Pancreas (tissue), 10 donors: ENCODE measurements at regions not wholly inside any gene's neighbourhood (a gene's known extent, or its start where the extent isn't known, plus 50 kb on each side); places are given as distances from the start of the nearest gene placed in this dataset.

Source experiments
- ATAC-seq, 4 donors: fragments of 200-7000 bp; cut with Tn5 transposase; one replicate each; pipeline versions ENCODE4 v1.8.0 to v1.9.1; 2020; ENCODE audit warnings: mild to moderate bottlenecking in 4 of 4, moderate library complexity in 4 of 4
- DNase-seq, 6 donors: peaks; one replicate each; pipeline ENCODE4 v3.0.0-alpha.2; 2020
- FAIRE-seq: peaks from 2 replicates; lab custom pipeline; 2012; peaks lifted over from hg19 to GRCh38; lab: Jason Lieb, UNC
- H3K27ac ChIP-seq, 4 donors: fragments of 200-600 bp; sonication (generic); 1 replicate in 3 of 4; 2 replicates in 1 of 4; pipeline versions ENCODE4 v1.5.0 to v1.8.0; 2020
- H3K27me3 ChIP-seq, 4 donors: fragments of 200-600 bp; one replicate each; pipeline ENCODE4 v1.8.0; 2021
- H3K36me3 ChIP-seq, 3 donors: fragments of 200-600 bp; sonication (generic) in 1 of 3; one replicate each; pipeline versions ENCODE4 v1.5.0 to v1.8.0; 2020 to 2021
- H3K4me1 ChIP-seq, 3 donors: fragments of 200-600 bp; one replicate each; pipeline ENCODE4 v1.8.0; 2021
- H3K4me3 ChIP-seq, 4 donors: fragments of 200-600 bp; sonication (generic) in 2 of 4; one replicate each; pipeline versions ENCODE4 v1.5.0 to v1.8.0; 2020 to 2021
- H3K9me3 ChIP-seq, 4 donors: fragments of 200-600 bp; one replicate each; pipeline ENCODE4 v1.8.0; 2021
- WGBS, 2 donors: extraction: QIAGEN DNeasy Blood & Tissue Kit; methylation state at CpG; one replicate each; pipeline ENCODE4 v1.1.7; 2013; 5-methylcytosine and 5-hydroxymethylcytosine counted together
- intact Hi-C, 3 donors: fragments of 100-400 bp; cut with DNase I; formaldehyde crosslinking; loops; one replicate each; pipeline versions ENCODE4 v1.11.1 to v1.14.2; 2022
- TF ChIP-seq, protein P1 (sequence below), 4 donors: fragments of 200-600 bp; sonication (generic) in 3 of 4; IDR thresholded peaks; one replicate each; pipeline versions ENCODE4 v1.5.0 to v1.8.0; 2021; ENCODE audit warnings: antibody characterized with exemption in 4 of 4
- donor health status: healthy with polysubstance abuse.
- donor health status: DM: no; HTN: no; CAD: no; lungs with moderate emphysema.
- donor health status: DM: no; HTN: no; CAD: no.
- donor health status: control.
- donor health status: control.
- donor health status: Bipolar disorder and iron deficiency.
- donor health status: DM: yes; HTN: yes; CAD: no.
- donor health status: DM: no; HTN: no; CAD: no.
- donor health status: DM: no; HTN: no; CAD: no.
- donor health status: DM: yes; HTN: yes; CAD: no.

- ATAC-seq, result no peak
- TF ChIP-seq, protein P1, sequence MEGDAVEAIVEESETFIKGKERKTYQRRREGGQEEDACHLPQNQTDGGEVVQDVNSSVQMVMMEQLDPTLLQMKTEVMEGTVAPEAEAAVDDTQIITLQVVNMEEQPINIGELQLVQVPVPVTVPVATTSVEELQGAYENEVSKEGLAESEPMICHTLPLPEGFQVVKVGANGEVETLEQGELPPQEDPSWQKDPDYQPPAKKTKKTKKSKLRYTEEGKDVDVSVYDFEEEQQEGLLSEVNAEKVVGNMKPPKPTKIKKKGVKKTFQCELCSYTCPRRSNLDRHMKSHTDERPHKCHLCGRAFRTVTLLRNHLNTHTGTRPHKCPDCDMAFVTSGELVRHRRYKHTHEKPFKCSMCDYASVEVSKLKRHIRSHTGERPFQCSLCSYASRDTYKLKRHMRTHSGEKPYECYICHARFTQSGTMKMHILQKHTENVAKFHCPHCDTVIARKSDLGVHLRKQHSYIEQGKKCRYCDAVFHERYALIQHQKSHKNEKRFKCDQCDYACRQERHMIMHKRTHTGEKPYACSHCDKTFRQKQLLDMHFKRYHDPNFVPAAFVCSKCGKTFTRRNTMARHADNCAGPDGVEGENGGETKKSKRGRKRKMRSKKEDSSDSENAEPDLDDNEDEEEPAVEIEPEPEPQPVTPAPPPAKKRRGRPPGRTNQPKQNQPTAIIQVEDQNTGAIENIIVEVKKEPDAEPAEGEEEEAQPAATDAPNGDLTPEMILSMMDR (IDR thresholded peaks at IDR 0.05), result no peak
- DNase-seq, result no peak
- Histone ChIP-seq H3K27ac (no peak overlapping the region), H3K9me3 (no peaks in the 10 kb centered on the region), H3K4me1 (no peaks in the 10 kb centered on the region), H3K27me3 (no peaks in the 10 kb centered on the region), H3K36me3 (no peaks in the 10 kb centered on the region), H3K4me3 (no peak overlapping the region)
- no peak for FAIRE-seq
- intact Hi-C loops, result no loop called here
- WGBS, 2 donors, result 37 to 66% methylated on average over 2 of the region's 2 CpGs
Observed at GRCh38 chr5:117488976-117489500, 914.4 kb upstream of the SEMA6A start.

DNA sequence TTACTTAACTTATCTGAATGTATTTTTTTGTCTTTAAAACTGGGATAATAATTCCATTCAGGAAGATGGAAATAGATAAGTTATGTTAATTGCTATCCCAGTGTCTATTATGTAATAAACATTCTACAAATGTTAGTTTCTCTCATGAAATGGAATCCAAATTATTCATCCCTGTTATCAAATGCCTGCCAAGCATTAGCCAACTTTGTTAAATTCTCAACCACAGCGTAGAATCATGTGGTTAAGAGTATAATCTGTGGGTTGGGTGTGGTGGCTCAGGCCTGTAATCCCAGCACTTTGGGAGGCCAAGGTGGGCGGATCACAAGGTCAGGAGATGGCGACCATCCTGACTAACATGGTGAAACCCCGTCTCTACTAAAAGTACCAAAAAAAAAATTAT, 912.9 kb upstream of the SEMA6A start:
- TF ChIP-seq, protein P1 (IDR thresholded peaks at IDR 0.05), result no peak
- 80 to 88% methylated on average over 4 of the region's 4 CpGs for WGBS, 2 donors
- intact Hi-C loops, result no loop called here
- Histone ChIP-seq H3K4me1 (no peaks in the 10 kb centered on the region), H3K4me3 (no peak overlapping the region), H3K27me3 (no peaks in the 10 kb centered on the region), H3K9me3 (no peaks in the 10 kb centered on the region), H3K27ac (no peak overlapping the region), H3K36me3 (no peaks in the 10 kb centered on the region)
- DNase-seq (no peak), FAIRE-seq (no peak), ATAC-seq (no peak)

GRCh38 chr5:117486879-117487391, 912.3 kb upstream of the SEMA6A start:
- FAIRE-seq (no peak), DNase-seq (no peak), ATAC-seq (no peak)
- Histone ChIP-seq H3K9me3 (no peaks in the 10 kb centered on the region), H3K27me3 (no peaks in the 10 kb centered on the region), H3K36me3 (no peaks in the 10 kb centered on the region), H3K4me3 (no peak overlapping the region), H3K4me1 (no peaks in the 10 kb centered on the region), H3K27ac (no peak overlapping the region)
- TF ChIP-seq, protein P1 (IDR thresholded peaks at IDR 0.05), result no peak
- intact Hi-C loops, result no loop called here

GRCh38 chr5:117486261-117486660, 911.6 kb upstream of the SEMA6A start:
- FAIRE-seq, result no peak
- intact Hi-C loops, result no loop called here
- no peak for ATAC-seq
- Histone ChIP-seq H3K9me3 (no peaks in the 10 kb centered on the region), H3K27me3 (no peaks in the 10 kb centered on the region), H3K4me1 (no peaks in the 10 kb centered on the region), H3K4me3 (no peak overlapping the region), H3K27ac (no peak overlapping the region), H3K36me3 (no peaks in the 10 kb centered on the region)
- DNase-seq, result no peak
- TF ChIP-seq, protein P1 (IDR thresholded peaks at IDR 0.05), result no peak

DNA sequence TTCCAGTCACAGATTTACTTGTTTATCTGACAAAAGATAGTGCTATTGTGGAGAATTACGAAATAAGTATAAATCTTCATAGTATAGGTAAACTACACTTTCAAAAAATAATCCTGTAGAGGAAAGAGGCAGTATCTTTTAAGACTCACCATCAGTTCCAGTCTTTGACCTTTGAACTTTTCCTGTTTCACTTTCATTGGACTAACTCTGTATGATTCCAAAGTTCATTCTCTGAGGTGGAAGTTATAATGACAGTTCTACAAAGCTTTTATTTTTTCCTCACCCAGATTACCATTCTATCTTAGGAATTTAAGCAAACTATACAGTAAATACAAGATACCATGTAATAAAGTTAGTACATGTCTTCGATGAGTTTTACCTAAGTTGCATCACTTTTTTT, 901.3 kb upstream of the SEMA6A start:
- Histone ChIP-seq H3K4me1 (no peaks in the 10 kb centered on the region), H3K27me3 (no peaks in the 10 kb centered on the region), H3K27ac (no peak overlapping the region), H3K4me3 (no peak overlapping the region), H3K36me3 (no peaks in the 10 kb centered on the region), H3K9me3 (no peaks in the 10 kb centered on the region)
- FAIRE-seq (no peak), ATAC-seq (no peak), DNase-seq (no peak)
- 77 to 86% methylated on average over 2 of the region's 2 CpGs for WGBS, 2 donors
- TF ChIP-seq, protein P1 (IDR thresholded peaks at IDR 0.05), result no peak
- intact Hi-C loops, result no loop called here
